ENCODE measurements at regions not wholly inside any gene's neighbourhood (a gene's known extent, or its start where the extent isn't known, plus 50 kb on each side); places are given as distances from the start of the nearest gene placed in this dataset.

DNA sequence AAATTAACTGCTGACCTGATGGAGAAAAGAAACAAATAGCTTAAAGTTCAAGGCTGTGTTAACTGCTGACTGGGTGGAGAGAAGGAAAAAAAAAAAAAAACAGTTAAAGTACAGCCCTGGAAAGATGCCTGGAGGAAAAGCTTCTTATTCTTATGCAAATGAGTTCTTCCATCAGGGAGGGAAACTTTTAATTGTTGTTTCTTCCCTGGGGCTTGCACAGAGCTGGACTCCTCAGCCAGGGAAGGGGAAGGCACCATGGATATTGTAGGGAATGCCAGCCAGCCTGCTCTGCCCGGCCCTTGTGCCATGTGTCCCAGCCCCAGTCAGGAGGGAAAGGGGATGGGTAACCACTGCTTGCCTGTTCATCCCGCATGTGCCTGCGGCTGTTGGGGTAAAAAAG lies 833.1 kb upstream of the CRIM1 start:
- Histone ChIP-seq H4K20me1 (ENCODE audit: insufficient read depth) (no peaks in the 10 kb centered on the region), H3K27me3 (ENCODE audit: insufficient read depth, low read depth) (no peaks in the 10 kb centered on the region), H3K27ac (no peak overlapping the region), H3K36me3 (ENCODE audit: low read depth) (no peaks in the 10 kb centered on the region), H3K9me3 (ENCODE audit: insufficient read depth, low read depth) (no peaks in the 10 kb centered on the region), H3K4me1 (replicated peaks; ENCODE audit: insufficient read depth) (no peaks in the 10 kb centered on the region), H3K4me2 (no peak overlapping the region), H3K4me3 (no peak overlapping the region), H3K79me2 (ENCODE audit: low read depth) (no peaks in the 10 kb centered on the region), H3F3A (ENCODE audit: insufficient read depth, low read depth) (no peaks in the 10 kb centered on the region), H3K9me2 (ENCODE audit: insufficient read depth) (no peaks in the 10 kb centered on the region), H2AFZ (no peak overlapping the region)
- no TSS peak for BruUV-seq (replicated peaks)
- intact Hi-C loops (cut with micrococcal nuclease; ENCODE audit: unreplicated experiment) = no loop called here
- TF ChIP-seq, protein P1, sequence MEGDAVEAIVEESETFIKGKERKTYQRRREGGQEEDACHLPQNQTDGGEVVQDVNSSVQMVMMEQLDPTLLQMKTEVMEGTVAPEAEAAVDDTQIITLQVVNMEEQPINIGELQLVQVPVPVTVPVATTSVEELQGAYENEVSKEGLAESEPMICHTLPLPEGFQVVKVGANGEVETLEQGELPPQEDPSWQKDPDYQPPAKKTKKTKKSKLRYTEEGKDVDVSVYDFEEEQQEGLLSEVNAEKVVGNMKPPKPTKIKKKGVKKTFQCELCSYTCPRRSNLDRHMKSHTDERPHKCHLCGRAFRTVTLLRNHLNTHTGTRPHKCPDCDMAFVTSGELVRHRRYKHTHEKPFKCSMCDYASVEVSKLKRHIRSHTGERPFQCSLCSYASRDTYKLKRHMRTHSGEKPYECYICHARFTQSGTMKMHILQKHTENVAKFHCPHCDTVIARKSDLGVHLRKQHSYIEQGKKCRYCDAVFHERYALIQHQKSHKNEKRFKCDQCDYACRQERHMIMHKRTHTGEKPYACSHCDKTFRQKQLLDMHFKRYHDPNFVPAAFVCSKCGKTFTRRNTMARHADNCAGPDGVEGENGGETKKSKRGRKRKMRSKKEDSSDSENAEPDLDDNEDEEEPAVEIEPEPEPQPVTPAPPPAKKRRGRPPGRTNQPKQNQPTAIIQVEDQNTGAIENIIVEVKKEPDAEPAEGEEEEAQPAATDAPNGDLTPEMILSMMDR (conservative IDR thresholded peaks at IDR 0.05) = no peak
- TF ChIP-seq EZH2 (IDR thresholded peaks at IDR 0.05; ENCODE audit: low read depth) = no peak
- ChIA-PET POLR2A (ENCODE audit: unreplicated experiment) (no interaction called here), CTCF (interaction anchor here (0.6 kb wide), 1 partner anchor 1368 kb away, joined by 4 read pairs; no protein-coding TSS in a partner anchor)
- no peak for DNase-seq

DNA sequence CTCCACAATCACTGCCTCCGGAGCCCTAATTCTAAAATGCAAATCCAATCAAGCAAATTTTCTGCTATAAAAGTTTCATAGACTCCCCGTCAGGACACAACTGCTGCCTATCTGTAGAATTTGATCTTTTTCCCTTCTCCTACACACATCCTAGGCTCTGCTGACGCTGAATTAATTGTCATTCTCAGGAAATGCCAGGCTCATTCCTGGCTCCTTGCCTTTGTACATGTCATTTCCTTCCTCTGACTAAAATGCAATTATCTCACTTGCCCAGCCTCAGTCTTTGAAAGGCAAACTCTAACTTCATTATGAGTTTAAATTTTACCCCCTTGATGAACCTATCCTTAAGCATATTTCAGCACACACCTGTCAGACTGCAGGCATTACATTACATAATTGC lies 844.9 kb upstream of the CRIM1 start:
- Histone ChIP-seq H3K4me2 (no peak overlapping the region), H3K27ac (no peak overlapping the region), H3K27me3 (ENCODE audit: insufficient read depth, low read depth) (no peaks in the 10 kb centered on the region), H2AFZ (no peak overlapping the region), H3K9me3 (ENCODE audit: insufficient read depth, low read depth) (no peaks in the 10 kb centered on the region), H3K79me2 (ENCODE audit: low read depth) (no peaks in the 10 kb centered on the region), H3K9me2 (ENCODE audit: insufficient read depth) (no peaks in the 10 kb centered on the region), H4K20me1 (ENCODE audit: insufficient read depth) (no peaks in the 10 kb centered on the region), H3F3A (ENCODE audit: insufficient read depth, low read depth) (no peaks in the 10 kb centered on the region), H3K36me3 (ENCODE audit: low read depth) (no peaks in the 10 kb centered on the region), H3K4me1 (replicated peaks; ENCODE audit: insufficient read depth) (no peaks in the 10 kb centered on the region), H3K4me3 (no peak overlapping the region)
- no peak for DNase-seq
- ChIA-PET CTCF (no interaction called here), POLR2A (ENCODE audit: unreplicated experiment) (no interaction called here)
- no TSS peak for BruUV-seq (replicated peaks)
- intact Hi-C loops (cut with micrococcal nuclease; ENCODE audit: unreplicated experiment) = no loop called here
- TF ChIP-seq EZH2 (IDR thresholded peaks at IDR 0.05; ENCODE audit: low read depth) = no peak
- TF ChIP-seq, protein P1 (conservative IDR thresholded peaks at IDR 0.05) = no peak

DNA sequence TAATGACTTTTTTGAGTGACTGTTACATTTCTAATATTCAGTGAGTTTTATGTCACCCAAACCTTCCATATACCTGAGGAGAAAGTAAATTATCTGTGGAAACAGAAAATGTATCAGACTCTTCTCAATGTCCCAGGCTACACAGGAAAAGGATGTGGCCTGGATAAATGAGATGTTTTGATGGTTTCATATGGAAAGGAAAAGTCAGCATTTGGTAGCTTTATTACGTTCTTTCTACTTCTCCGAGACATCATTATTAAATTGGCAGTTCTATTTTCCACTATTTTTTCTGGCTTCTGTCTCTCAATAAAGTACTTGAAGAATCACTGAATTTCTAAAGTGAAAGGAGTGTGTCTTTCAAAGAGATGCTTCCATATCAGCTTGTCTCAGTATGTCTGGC lies 847.0 kb upstream of the CRIM1 start:
- no peaks in the 10 kb centered on the region for H3K9me2 ChIP-seq (ENCODE audit: insufficient read depth)
- no peaks in the 10 kb centered on the region for H3K4me1 ChIP-seq (replicated peaks; ENCODE audit: insufficient read depth)
- POLR2A ChIA-PET (ENCODE audit: unreplicated experiment) = no interaction called here
- no peak overlapping the region for H3K4me2 ChIP-seq
- intact Hi-C loops (cut with micrococcal nuclease; ENCODE audit: unreplicated experiment) = no loop called here
- CTCF ChIA-PET = no interaction called here
- H4K20me1 ChIP-seq (ENCODE audit: insufficient read depth) = no peaks in the 10 kb centered on the region
- H3K4me3 ChIP-seq = no peak overlapping the region
- H3K27me3 ChIP-seq (ENCODE audit: insufficient read depth, low read depth) = no peaks in the 10 kb centered on the region
- no peaks in the 10 kb centered on the region for H3F3A ChIP-seq (ENCODE audit: insufficient read depth, low read depth)
- no peak for DNase-seq
- no peak for TF ChIP-seq EZH2 (IDR thresholded peaks at IDR 0.05; ENCODE audit: low read depth)
- TF ChIP-seq, protein P1 (conservative IDR thresholded peaks at IDR 0.05) = no peak
- BruUV-seq (replicated peaks) = no TSS peak
- no peaks in the 10 kb centered on the region for H3K36me3 ChIP-seq (ENCODE audit: low read depth)
- no peaks in the 10 kb centered on the region for H3K9me3 ChIP-seq (ENCODE audit: insufficient read depth, low read depth)
- H2AFZ ChIP-seq = no peak overlapping the region
- no peaks in the 10 kb centered on the region for H3K79me2 ChIP-seq (ENCODE audit: low read depth)
- no peak overlapping the region for H3K27ac ChIP-seq

Measured in PC-9 (cell line).